Left ventricle myocardium inferior (tissue), 1 donor: ENCODE measurements at regions not wholly inside any gene's neighbourhood (a gene's known extent, or its start where the extent isn't known, plus 50 kb on each side); places are given as distances from the start of the nearest gene placed in this dataset.
A peak's percentile ranks its signal among the peaks of the same experiment; 100 is the strongest.

Source experiments
- DNase-seq: peaks from one replicate; pipeline ENCODE4 v3.0.0-alpha.2; 2020
- H3K27ac ChIP-seq: fragments of 200-600 bp; replicated peaks from 2 replicates; pipeline ENCODE4 v1.8.0; 2021
- H3K27me3 ChIP-seq: fragments of 200-600 bp; 2 replicates; pipeline ENCODE4 v1.8.0; 2021; ENCODE audit warnings: low read depth
- H3K36me3 ChIP-seq: fragments of 200-600 bp; 2 replicates; pipeline ENCODE4 v1.8.0; 2021
- H3K4me1 ChIP-seq: fragments of 200-600 bp; 2 replicates; pipeline ENCODE4 v1.8.0; 2021
- H3K4me3 ChIP-seq: fragments of 200-600 bp; 2 replicates; pipeline ENCODE4 v1.8.0; 2021; ENCODE audit warnings: mild to moderate bottlenecking, moderate library complexity
- H3K9me3 ChIP-seq: fragments of 200-600 bp; replicated peaks from 2 replicates; pipeline ENCODE4 v1.8.0; 2021
- intact Hi-C: fragments of 100-400 bp; cut with micrococcal nuclease; formaldehyde crosslinking; loops from one replicate; pipeline ENCODE4 v1.11.0; 2022
- TF ChIP-seq, protein P1 (sequence below): fragments of 200-600 bp; IDR thresholded peaks from 2 replicates; pipeline ENCODE4 v1.8.0; 2021; ENCODE audit warnings: antibody characterized with exemption, mild to moderate bottlenecking, borderline replicate concordance
- donor health status: DM: no; HTN: yes; CAD: no; lungs with severe emphysema.

DNA sequence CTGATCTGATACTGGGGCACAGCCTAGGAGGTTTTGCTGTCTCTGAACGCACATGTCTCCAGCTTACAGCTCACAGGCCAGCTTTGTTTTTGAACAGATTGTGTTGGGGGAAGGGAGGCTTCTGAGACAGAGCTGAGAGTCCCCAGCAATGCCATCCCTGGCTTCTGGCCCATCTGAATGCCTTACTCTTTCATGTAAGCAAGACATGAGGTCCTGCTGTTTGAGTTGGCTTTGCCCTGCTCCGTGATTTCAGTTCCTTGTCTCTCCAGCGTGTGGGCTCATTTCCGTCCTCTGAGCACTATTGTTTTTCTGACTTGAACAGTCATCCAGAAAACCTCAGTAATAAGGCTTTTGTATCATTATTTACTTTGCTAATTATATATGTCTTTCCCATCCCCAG, 194.9 kb upstream of the TNP1 start:
- no peak overlapping the region for H3K4me3 ChIP-seq
- no peak for DNase-seq
- H3K27ac ChIP-seq = peak overlapping the region; percentile 10
- no peaks in the 10 kb centered on the region for H3K27me3 ChIP-seq
- no peaks in the 10 kb centered on the region for H3K36me3 ChIP-seq
- intact Hi-C loops = no loop called here
- TF ChIP-seq, protein P1, sequence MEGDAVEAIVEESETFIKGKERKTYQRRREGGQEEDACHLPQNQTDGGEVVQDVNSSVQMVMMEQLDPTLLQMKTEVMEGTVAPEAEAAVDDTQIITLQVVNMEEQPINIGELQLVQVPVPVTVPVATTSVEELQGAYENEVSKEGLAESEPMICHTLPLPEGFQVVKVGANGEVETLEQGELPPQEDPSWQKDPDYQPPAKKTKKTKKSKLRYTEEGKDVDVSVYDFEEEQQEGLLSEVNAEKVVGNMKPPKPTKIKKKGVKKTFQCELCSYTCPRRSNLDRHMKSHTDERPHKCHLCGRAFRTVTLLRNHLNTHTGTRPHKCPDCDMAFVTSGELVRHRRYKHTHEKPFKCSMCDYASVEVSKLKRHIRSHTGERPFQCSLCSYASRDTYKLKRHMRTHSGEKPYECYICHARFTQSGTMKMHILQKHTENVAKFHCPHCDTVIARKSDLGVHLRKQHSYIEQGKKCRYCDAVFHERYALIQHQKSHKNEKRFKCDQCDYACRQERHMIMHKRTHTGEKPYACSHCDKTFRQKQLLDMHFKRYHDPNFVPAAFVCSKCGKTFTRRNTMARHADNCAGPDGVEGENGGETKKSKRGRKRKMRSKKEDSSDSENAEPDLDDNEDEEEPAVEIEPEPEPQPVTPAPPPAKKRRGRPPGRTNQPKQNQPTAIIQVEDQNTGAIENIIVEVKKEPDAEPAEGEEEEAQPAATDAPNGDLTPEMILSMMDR = no peak
- no peaks in the 10 kb centered on the region for H3K9me3 ChIP-seq
- H3K4me1 ChIP-seq = peaks cover 37% of the 10 kb centered on the region

DNA sequence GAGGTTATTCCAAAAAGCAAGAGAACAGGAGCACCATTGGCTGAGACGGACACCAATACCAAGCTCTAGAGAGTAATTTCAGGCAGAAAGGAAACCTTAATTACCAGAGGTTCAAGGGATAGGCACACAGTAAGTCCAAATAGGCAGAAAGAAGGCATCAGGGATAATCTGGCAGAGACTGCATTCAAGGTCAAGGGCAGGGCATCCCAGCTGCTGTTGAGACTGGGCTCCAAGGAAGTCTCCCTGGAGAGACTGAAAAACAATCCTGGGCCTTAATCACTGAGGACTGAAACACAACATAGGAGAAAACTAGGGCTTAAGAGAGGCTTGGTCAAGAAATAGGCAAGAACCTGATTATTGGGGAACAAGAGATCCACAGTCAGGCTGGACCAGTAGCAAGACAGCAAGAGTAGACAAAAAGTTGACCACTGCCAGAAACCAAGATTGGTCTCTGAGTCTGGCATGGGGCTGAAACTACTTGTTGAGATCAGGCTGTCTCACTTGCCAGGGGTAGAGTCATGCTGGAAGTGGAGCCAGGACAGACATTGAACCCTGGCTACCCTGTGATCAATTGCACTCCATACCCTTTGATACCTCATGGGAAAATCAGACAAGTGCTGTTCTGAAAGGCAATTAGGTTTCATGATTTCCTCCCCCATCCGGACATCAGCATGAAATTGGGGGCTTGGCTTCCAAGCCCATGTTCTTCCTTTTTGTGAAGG, 193.2 kb upstream of the TNP1 start:
- intact Hi-C loops = no loop called here
- no peak for DNase-seq
- no peak overlapping the region for H3K27ac ChIP-seq
- no peak overlapping the region for H3K4me3 ChIP-seq
- no peaks in the 10 kb centered on the region for H3K9me3 ChIP-seq
- TF ChIP-seq, protein P1 = no peak
- peaks cover 27% of the 10 kb centered on the region for H3K4me1 ChIP-seq
- H3K27me3 ChIP-seq = no peaks in the 10 kb centered on the region
- H3K36me3 ChIP-seq = no peaks in the 10 kb centered on the region

DNA sequence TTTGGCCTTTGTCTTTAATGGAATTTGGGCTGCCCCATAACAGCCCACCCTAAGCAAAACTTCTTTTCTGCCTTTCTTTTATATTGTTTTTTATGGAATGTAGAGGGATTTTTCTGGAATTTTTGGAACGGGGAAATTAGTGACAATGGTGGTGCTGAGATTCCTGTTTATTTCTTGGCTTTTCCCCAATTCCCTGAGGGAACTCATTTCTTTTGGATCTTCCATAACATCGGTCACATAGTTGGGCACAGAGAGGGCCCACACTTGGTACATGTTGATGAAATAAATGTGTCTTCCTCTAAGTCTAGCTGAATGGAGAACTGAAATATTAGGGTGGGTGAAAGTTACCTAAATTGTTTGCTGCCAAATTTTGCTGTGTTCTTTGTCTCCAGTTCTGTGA, 191.6 kb upstream of the TNP1 start:
- H3K4me1 ChIP-seq = peaks cover 27% of the 10 kb centered on the region
- H3K9me3 ChIP-seq = no peaks in the 10 kb centered on the region
- DNase-seq = no peak
- no peaks in the 10 kb centered on the region for H3K36me3 ChIP-seq
- intact Hi-C loops = no loop called here
- no peak overlapping the region for H3K27ac ChIP-seq
- H3K27me3 ChIP-seq = no peaks in the 10 kb centered on the region
- no peak overlapping the region for H3K4me3 ChIP-seq
- TF ChIP-seq, protein P1 = no peak

DNA sequence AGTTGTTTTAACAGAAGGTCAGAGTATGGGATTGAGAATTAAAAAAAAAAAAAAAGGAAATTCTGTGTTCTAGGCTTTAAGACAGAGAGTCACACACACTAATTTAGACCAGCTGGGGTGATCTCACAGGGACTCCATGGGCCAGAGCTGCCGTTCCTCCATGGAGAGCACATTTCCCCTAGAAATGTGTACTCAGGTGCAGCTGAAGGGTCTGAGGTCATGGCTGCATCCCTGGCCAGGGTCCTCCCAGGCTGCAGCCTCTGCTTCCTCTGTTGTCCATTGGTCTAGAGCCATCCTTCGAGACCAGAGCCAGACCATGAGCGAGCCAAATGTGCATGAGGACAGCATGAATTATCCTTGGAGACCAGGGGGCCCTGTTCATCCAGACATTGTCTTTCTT, 190.1 kb upstream of the TNP1 start:
- Histone ChIP-seq H3K27ac (peak overlapping the region; percentile 52), H3K36me3 (no peaks in the 10 kb centered on the region), H3K9me3 (no peaks in the 10 kb centered on the region), H3K4me3 (no peak overlapping the region), H3K27me3 (no peaks in the 10 kb centered on the region), H3K4me1 (peaks cover 24% of the 10 kb centered on the region)
- DNase-seq = peak; percentile 38
- TF ChIP-seq, protein P1 = no peak
- intact Hi-C loops = no loop called here

DNA sequence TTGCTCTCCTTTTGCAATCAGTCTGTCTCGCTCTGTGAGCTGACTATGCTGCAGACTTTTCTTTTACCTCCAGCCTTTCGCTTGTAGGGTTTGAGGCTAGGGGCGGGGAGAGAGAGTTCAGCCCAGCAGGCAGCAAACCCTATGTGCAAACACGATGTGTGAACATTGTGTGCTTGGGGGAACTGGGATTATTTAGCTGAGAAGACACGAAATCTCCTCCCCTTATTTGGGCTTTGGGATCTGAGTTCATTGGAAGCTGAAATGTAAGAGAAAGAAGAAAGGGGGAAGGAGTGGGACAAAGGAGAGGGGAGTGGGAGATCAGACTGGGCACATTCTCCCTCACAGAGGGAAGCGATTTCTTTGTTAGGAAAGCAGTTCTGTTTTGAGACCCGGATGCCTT, 189.6 kb upstream of the TNP1 start:
- no peaks in the 10 kb centered on the region for H3K9me3 ChIP-seq
- H3K4me1 ChIP-seq = peaks cover 19% of the 10 kb centered on the region
- H3K27ac ChIP-seq = peak overlapping the region; percentile 52
- intact Hi-C loops = no loop called here
- no peaks in the 10 kb centered on the region for H3K36me3 ChIP-seq
- H3K27me3 ChIP-seq = no peaks in the 10 kb centered on the region
- H3K4me3 ChIP-seq = no peak overlapping the region
- TF ChIP-seq, protein P1 = no peak
- DNase-seq = no peak
